Endothelial cell of umbilical vein (primary cell): ENCODE measurements at regions not wholly inside any gene's neighbourhood (a gene's known extent, or its start where the extent isn't known, plus 50 kb on each side); places are given as distances from the start of the nearest gene placed in this dataset.

Experiments
- BruUV-seq: library from RNA; stranded (reverse); fragments of 400-500 nt; replicated peaks from 2 replicates; lab custom pipeline; 2021; lab: Mats Ljungman, UMichigan
- CTCF ChIA-PET: fragments of 300-600, 350-600 bp; sonication (Branson Sonifier 250); formaldehyde crosslinking; loops from one replicate; lab custom pipeline; 2021; ENCODE audit warnings: antibody characterized with exemption, inconsistent platforms; lab: Charles Lee
- POLR2A ChIA-PET: fragments of 300-600, 350-600 bp; sonication (Branson Sonifier 250); formaldehyde crosslinking; loops from one replicate; lab custom pipeline; 2021; ENCODE audit warnings: antibody characterized with exemption, inconsistent platforms; lab: Charles Lee
- DNase-seq: peaks from one replicate; pipeline ENCODE4 v3.0.0-alpha.2; 2011; ENCODE audit warnings: low read depth, low spot score
- FAIRE-seq: peaks from 2 replicates; lab custom pipeline; 2011; peaks lifted over from hg19 to GRCh38; lab: Jason Lieb, UNC
- H2AFZ ChIP-seq: 2 replicates; pipeline ENCODE4 v1.6.0; 2012; ENCODE audit warnings: low read depth, low read length, control low read depth, inconsistent platforms
- H3K27ac ChIP-seq: 2 replicates; pipeline ENCODE4 v1.5.1; 2011; ENCODE audit warnings: low read depth, mild to moderate bottlenecking, control low read depth, low read length, moderate library complexity; ENCODE audit not compliant: insufficient read depth
- H3K27me3 ChIP-seq, 2 experiments: 2 replicates each; pipeline versions ENCODE4 v1.6.0 to v1.6.1; 2011; ENCODE audit warnings: low read length in 2 of 2, mixed read lengths in 1 of 2; ENCODE audit not compliant: control insufficient read depth in 2 of 2, insufficient read depth in 2 of 2
- H3K36me3 ChIP-seq, 2 experiments: 2 replicates in 1 of 2; 3 replicates in 1 of 2; pipeline ENCODE4 v1.5.1; 2011; ENCODE audit warnings: low read length in 2 of 2, mild to moderate bottlenecking in 1 of 2, moderate library complexity in 1 of 2; ENCODE audit not compliant: control insufficient read depth in 2 of 2, insufficient read depth in 2 of 2; ENCODE audit errors: extremely low read depth in 1 of 2
- H3K4me1 ChIP-seq: 3 replicates; pipeline ENCODE4 v1.5.1; 2011; ENCODE audit warnings: mild to moderate bottlenecking, low read length; ENCODE audit not compliant: control insufficient read depth, insufficient read depth; ENCODE audit errors: extremely low read depth
- H3K4me2 ChIP-seq: 2 replicates; pipeline ENCODE4 v1.6.1; 2011; ENCODE audit warnings: low read length, control low read depth, mixed read lengths; ENCODE audit not compliant: insufficient read depth
- H3K4me3 ChIP-seq, 3 experiments: fragments of 200-600 bp in 1 of 3; sonication (generic), shearing (Covaris generic) in 1 of 3; replicated peaks in 1 of 3; 2 replicates each; pipeline ENCODE4 v1.5.1; 2011 to 2016; ENCODE audit warnings: control low read depth in 3 of 3, low read length in 3 of 3, mild to moderate bottlenecking in 2 of 3, inconsistent platforms in 1 of 3, low read depth in 1 of 3, moderate library complexity in 1 of 3; ENCODE audit not compliant: insufficient read depth in 1 of 3
- H3K79me2 ChIP-seq: 2 replicates; pipeline ENCODE4 v1.6.0; 2012; ENCODE audit warnings: low read length, inconsistent platforms; ENCODE audit not compliant: control insufficient read depth, insufficient read depth
- H3K9ac ChIP-seq: replicated peaks from 2 replicates; pipeline ENCODE3; 2011; ENCODE audit warnings: low read length, control low read depth; ENCODE audit not compliant: insufficient read depth; ENCODE audit errors: extremely low read depth
- H3K9me1 ChIP-seq: replicated peaks from 3 replicates; pipeline ENCODE4 v1.6.0; 2011; ENCODE audit warnings: mild to moderate bottlenecking, low read length; ENCODE audit not compliant: control insufficient read depth, insufficient read depth; ENCODE audit errors: extremely low read depth
- H3K9me3 ChIP-seq: replicated peaks from 2 replicates; pipeline ENCODE4 v1.5.1; 2012; ENCODE audit warnings: low read length, inconsistent platforms; ENCODE audit not compliant: control insufficient read depth, insufficient read depth
- H4K20me1 ChIP-seq: replicated peaks from 2 replicates; pipeline ENCODE3; 2011; ENCODE audit warnings: mild to moderate bottlenecking, low read length; ENCODE audit not compliant: control insufficient read depth, insufficient read depth; ENCODE audit errors: extremely low read depth
- EZH2 ChIP-seq: IDR thresholded peaks from 2 replicates; pipeline ENCODE4 v1.6.1; 2012; ENCODE audit warnings: borderline replicate concordance, low read depth, mild to moderate bottlenecking, moderate library complexity, low read length, inconsistent platforms; ENCODE audit not compliant: severe bottlenecking
- FOS ChIP-seq: IDR thresholded peaks from 2 replicates; pipeline ENCODE4 v1.6.1; 2011; ENCODE audit warnings: mild to moderate bottlenecking, low read length, moderate library complexity, borderline replicate concordance; ENCODE audit not compliant: insufficient read depth
- GATA2 ChIP-seq: IDR thresholded peaks from 2 replicates; pipeline ENCODE4 v1.7.0; 2011; ENCODE audit warnings: low read depth, mild to moderate bottlenecking, moderate library complexity, mixed read lengths, low read length; ENCODE audit not compliant: insufficient read length, insufficient read depth
- JUN ChIP-seq: IDR thresholded peaks from 2 replicates; pipeline ENCODE4 v1.6.1; 2011; ENCODE audit warnings: borderline replicate concordance, low read depth; ENCODE audit not compliant: insufficient read length, insufficient read depth
- MYC ChIP-seq: IDR thresholded peaks from one replicate; pipeline ENCODE4 v1.6.1; 2011; ENCODE audit warnings: mild to moderate bottlenecking, low read depth, low read length
- POLR2A ChIP-seq: IDR thresholded peaks from 2 replicates; pipeline ENCODE4 v1.6.1; 2012; ENCODE audit warnings: low read depth, mild to moderate bottlenecking, control low read depth, low read length
- POLR2AphosphoS5 ChIP-seq: IDR thresholded peaks from 2 replicates; pipeline ENCODE4 v1.6.1; 2012; ENCODE audit warnings: low read depth, mild to moderate bottlenecking, control low read depth, low read length, moderate library complexity; ENCODE audit not compliant: insufficient read depth
- dilution Hi-C: fragments of 300-500 bp; cut with MboI; formaldehyde crosslinking; loops from one replicate; pipeline ENCODE4 v1.15.0; 2019; ENCODE audit warnings: low sequenced_read_pairs; ENCODE audit not compliant: extremely low pct_ligation_motif_present
- intact Hi-C: fragments of 100-400 bp; cut with micrococcal nuclease; formaldehyde crosslinking; loops from one replicate; pipeline ENCODE4 v1.10.0; 2022
- TF ChIP-seq, protein P1 (sequence below): IDR thresholded peaks from 2 replicates; pipeline ENCODE4 v1.6.1; 2011; ENCODE audit not compliant: insufficient read depth, insufficient read length
- TF ChIP-seq, protein P2 (sequence below), 2 donors: IDR thresholded peaks; 1 replicate in 1 of 2; 2 replicates in 1 of 2; pipeline ENCODE4 v1.5.1; 2011; ENCODE audit warnings: low read length in 2 of 2, mild to moderate bottlenecking in 2 of 2, moderate library complexity in 2 of 2, control low read depth in 1 of 2, inconsistent platforms in 1 of 2, low read depth in 1 of 2; ENCODE audit not compliant: insufficient read depth in 1 of 2; ENCODE audit errors: extremely low read depth in 1 of 2

DNA sequence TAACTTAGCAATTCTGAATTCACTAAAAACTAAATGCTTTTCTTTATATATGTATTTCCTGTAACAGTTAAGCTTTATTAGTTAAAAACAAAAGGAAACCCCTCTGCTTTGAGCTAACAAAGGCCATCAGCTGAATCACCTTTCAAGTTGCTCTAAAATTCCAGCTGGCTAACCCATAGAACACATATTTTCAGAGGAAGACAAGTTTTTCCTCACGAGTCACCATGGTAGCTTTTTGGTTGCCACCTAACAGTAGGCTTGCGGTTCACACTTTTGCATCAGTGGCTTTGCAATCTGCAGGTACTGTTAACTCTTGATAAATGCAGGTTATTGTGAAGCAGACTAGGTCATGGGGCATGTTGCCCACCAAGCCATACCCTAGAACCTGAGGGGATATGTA lies 57.6 kb upstream of the IRX5 start:
- Histone ChIP-seq H3K27me3 (no peaks in the 10 kb centered on the region), H4K20me1 (no peaks in the 10 kb centered on the region), H3K79me2 (no peaks in the 10 kb centered on the region), H2AFZ (no peak overlapping the region), H3K9ac (no peak overlapping the region), H3K9me1 (no peaks in the 10 kb centered on the region), H3K4me2 (no peak overlapping the region), H3K36me3 (no peaks in the 10 kb centered on the region), H3K4me1 (no peaks in the 10 kb centered on the region), H3K27ac (no peak overlapping the region), H3K4me3 (no peak overlapping the region), H3K9me3 (no peaks in the 10 kb centered on the region)
- ChIA-PET POLR2A (no interaction called here), CTCF (no interaction called here)
- intact Hi-C loops (no loop called here), dilution Hi-C loops (no loop called here)
- DNase-seq: no peak
- FAIRE-seq: no peak
- TF ChIP-seq FOS: no peak
- TF ChIP-seq, protein P1, sequence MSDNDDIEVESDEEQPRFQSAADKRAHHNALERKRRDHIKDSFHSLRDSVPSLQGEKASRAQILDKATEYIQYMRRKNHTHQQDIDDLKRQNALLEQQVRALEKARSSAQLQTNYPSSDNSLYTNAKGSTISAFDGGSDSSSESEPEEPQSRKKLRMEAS: no peak
- no peak for TF ChIP-seq GATA2
- no peak for TF ChIP-seq JUN
- TF ChIP-seq EZH2: no peak
- no peak for TF ChIP-seq MYC
- no peak for TF ChIP-seq POLR2A
- TF ChIP-seq, protein P2, sequence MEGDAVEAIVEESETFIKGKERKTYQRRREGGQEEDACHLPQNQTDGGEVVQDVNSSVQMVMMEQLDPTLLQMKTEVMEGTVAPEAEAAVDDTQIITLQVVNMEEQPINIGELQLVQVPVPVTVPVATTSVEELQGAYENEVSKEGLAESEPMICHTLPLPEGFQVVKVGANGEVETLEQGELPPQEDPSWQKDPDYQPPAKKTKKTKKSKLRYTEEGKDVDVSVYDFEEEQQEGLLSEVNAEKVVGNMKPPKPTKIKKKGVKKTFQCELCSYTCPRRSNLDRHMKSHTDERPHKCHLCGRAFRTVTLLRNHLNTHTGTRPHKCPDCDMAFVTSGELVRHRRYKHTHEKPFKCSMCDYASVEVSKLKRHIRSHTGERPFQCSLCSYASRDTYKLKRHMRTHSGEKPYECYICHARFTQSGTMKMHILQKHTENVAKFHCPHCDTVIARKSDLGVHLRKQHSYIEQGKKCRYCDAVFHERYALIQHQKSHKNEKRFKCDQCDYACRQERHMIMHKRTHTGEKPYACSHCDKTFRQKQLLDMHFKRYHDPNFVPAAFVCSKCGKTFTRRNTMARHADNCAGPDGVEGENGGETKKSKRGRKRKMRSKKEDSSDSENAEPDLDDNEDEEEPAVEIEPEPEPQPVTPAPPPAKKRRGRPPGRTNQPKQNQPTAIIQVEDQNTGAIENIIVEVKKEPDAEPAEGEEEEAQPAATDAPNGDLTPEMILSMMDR (IDR thresholded peaks at IDR 0.05; ENCODE audit: extremely low read depth in 1 of 2, insufficient read depth in 1 of 2, low read depth in 1 of 2, low read length in 2 of 2): no peak
- no peak for TF ChIP-seq POLR2AphosphoS5
- BruUV-seq: no TSS peak
